AG20443 (cell line): ENCODE measurements at regions not wholly inside any gene's neighbourhood (a gene's known extent, or its start where the extent isn't known, plus 50 kb on each side); places are given as distances from the start of the nearest gene placed in this dataset.

ENCODE experiments used
- DNase-seq: peaks from one replicate; pipeline ENCODE4 v3.0.0; 2012; ENCODE audit warnings: low spot score, mixed read lengths

GRCh38 chr3:35492841-35493240 lies 146.5 kb upstream of the ARPP21 start:
- DNase-seq, result no peak

GRCh38 chr3:35498506-35499210 lies 140.7 kb upstream of the ARPP21 start:
- no peak for DNase-seq

GRCh38 chr3:35500641-35501350 lies 138.5 kb upstream of the ARPP21 start:
- DNase-seq, result no peak

- no peak for DNase-seq
Measured at GRCh38 chr3:35502699-35503098, 136.6 kb upstream of the ARPP21 start.

- DNase-seq, result no peak
Measured at GRCh38 chr3:35505181-35505580, 134.1 kb upstream of the ARPP21 start.

GRCh38 chr3:35505772-35506171 lies 133.6 kb upstream of the ARPP21 start:
- no peak for DNase-seq

GRCh38 chr3:35519936-35520335 lies 119.4 kb upstream of the ARPP21 start:
- no peak for DNase-seq

GRCh38 chr3:35521196-35521595 lies 118.1 kb upstream of the ARPP21 start:
- DNase-seq, result no peak

GRCh38 chr3:35522450-35522849 lies 116.9 kb upstream of the ARPP21 start:
- DNase-seq, result no peak

GRCh38 chr3:35523074-35523473 lies 116.3 kb upstream of the ARPP21 start:
- DNase-seq, result no peak

- DNase-seq, result no peak
Measured at GRCh38 chr3:35523838-35524237, 115.5 kb upstream of the ARPP21 start.

- no peak for DNase-seq
Measured at GRCh38 chr3:35524856-35525255, 114.5 kb upstream of the ARPP21 start.

- DNase-seq, result no peak
Measured at GRCh38 chr3:35528728-35529127, 110.6 kb upstream of the ARPP21 start.

- DNase-seq, result no peak
Measured at GRCh38 chr3:35529337-35529736, 110.0 kb upstream of the ARPP21 start.

- DNase-seq, result no peak
Measured at GRCh38 chr3:35537265-35537664, 102.1 kb upstream of the ARPP21 start.

- DNase-seq, result no peak
Measured at GRCh38 chr3:35544976-35545375, 94.3 kb upstream of the ARPP21 start.

- no peak for DNase-seq
Measured at GRCh38 chr3:35549690-35550089, 89.6 kb upstream of the ARPP21 start.

GRCh38 chr3:35562141-35562540 lies 77.2 kb upstream of the ARPP21 start:
- DNase-seq, result no peak

- DNase-seq, result no peak
Measured at GRCh38 chr3:35565048-35565447, 74.3 kb upstream of the ARPP21 start.
